Esophagus muscularis mucosa (tissue), 4 donors: ENCODE measurements at regions not wholly inside any gene's neighbourhood (a gene's known extent, or its start where the extent isn't known, plus 50 kb on each side); places are given as distances from the start of the nearest gene placed in this dataset.

Experiments used
- EP300 ChIP-seq: sonication (generic); formaldehyde crosslinking; IDR thresholded peaks from one replicate; pipeline ENCODE4 v1.6.1; 2017; ENCODE audit warnings: antibody characterized with exemption
- POLR2A ChIP-seq: fragments of 450-650 bp; IDR thresholded peaks from one replicate; pipeline ENCODE4 v1.6.1; 2017; ENCODE audit warnings: antibody characterized with exemption, moderate library complexity, mild to moderate bottlenecking, low read depth
- POLR2AphosphoS5 ChIP-seq, 2 donors: sonication (generic); formaldehyde crosslinking; IDR thresholded peaks; one replicate each; pipeline ENCODE4 v1.6.1; 2017; ENCODE audit warnings: antibody characterized with exemption in 2 of 2
- TF ChIP-seq, protein P1 (sequence below), 3 experiments: fragments of 200-600 bp in 2 of 3; fragments of 450-650 bp in 1 of 3; sonication (generic) in 2 of 3; IDR thresholded peaks; one replicate each; pipeline ENCODE4 v1.5.1; 2017 to 2019; ENCODE audit warnings: antibody characterized with exemption in 3 of 3, mild to moderate bottlenecking in 2 of 3, moderate library complexity in 1 of 3

DNA sequence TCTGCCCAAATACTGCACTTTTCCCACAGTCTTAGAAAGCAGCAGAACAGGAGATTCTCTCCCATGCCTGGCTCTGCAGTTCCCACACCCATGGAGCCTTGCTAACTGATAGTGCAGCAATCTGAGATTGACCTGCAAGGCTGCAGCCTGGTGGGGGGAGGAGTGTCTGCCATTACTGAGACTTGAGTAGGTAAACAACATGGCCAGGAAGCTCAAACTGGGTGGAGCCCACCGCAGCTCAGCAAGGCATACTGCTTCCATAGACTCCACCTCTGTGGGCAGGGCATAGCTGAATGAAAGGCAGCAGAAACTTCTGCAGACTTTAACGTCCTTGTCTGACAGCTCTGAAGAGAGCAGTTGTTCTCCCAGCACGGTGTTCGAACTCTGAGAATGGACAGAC, 358.5 kb upstream of the PCDH9 start:
- TF ChIP-seq, protein P1, sequence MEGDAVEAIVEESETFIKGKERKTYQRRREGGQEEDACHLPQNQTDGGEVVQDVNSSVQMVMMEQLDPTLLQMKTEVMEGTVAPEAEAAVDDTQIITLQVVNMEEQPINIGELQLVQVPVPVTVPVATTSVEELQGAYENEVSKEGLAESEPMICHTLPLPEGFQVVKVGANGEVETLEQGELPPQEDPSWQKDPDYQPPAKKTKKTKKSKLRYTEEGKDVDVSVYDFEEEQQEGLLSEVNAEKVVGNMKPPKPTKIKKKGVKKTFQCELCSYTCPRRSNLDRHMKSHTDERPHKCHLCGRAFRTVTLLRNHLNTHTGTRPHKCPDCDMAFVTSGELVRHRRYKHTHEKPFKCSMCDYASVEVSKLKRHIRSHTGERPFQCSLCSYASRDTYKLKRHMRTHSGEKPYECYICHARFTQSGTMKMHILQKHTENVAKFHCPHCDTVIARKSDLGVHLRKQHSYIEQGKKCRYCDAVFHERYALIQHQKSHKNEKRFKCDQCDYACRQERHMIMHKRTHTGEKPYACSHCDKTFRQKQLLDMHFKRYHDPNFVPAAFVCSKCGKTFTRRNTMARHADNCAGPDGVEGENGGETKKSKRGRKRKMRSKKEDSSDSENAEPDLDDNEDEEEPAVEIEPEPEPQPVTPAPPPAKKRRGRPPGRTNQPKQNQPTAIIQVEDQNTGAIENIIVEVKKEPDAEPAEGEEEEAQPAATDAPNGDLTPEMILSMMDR (IDR thresholded peaks at IDR 0.05) = no peak
- no peak for TF ChIP-seq POLR2A
- no peak for TF ChIP-seq EP300
- no peak for TF ChIP-seq POLR2AphosphoS5 (IDR thresholded peaks at IDR 0.05)
